NB4 (cell line): ENCODE measurements at regions not wholly inside any gene's neighbourhood (a gene's known extent, or its start where the extent isn't known, plus 50 kb on each side); places are given as distances from the start of the nearest gene placed in this dataset.

Source experiments
- CTCF ChIP-seq: IDR thresholded peaks from one replicate; pipeline ENCODE4 v1.5.1; 2012; ENCODE audit warnings: low read depth, low read length
- POLR2A ChIP-seq: IDR thresholded peaks from 2 replicates; pipeline ENCODE4 v1.6.1; 2011; ENCODE audit warnings: mild to moderate bottlenecking; ENCODE audit not compliant: insufficient read length; ENCODE audit errors: extremely low read depth
- TF ChIP-seq, protein P1 (sequence below): IDR thresholded peaks from 2 replicates; pipeline ENCODE4 v1.6.1; 2011; ENCODE audit warnings: low read depth, low read length

GRCh38 chr2:14927021-14927564 lies 294.6 kb downstream of the LRATD1 start:
- TF ChIP-seq, protein P1, sequence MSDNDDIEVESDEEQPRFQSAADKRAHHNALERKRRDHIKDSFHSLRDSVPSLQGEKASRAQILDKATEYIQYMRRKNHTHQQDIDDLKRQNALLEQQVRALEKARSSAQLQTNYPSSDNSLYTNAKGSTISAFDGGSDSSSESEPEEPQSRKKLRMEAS, result no peak
- TF ChIP-seq CTCF (no peak), POLR2A (no peak)
